B cell (primary cell): ENCODE measurements at regions not wholly inside any gene's neighbourhood (a gene's known extent, or its start where the extent isn't known, plus 50 kb on each side); places are given as distances from the start of the nearest gene placed in this dataset.

ENCODE experiments used
- CTCF ChIP-seq: fragments of 200-600 bp; IDR thresholded peaks from one replicate; pipeline ENCODE4 v1.8.0; 2022; ENCODE audit warnings: antibody characterized with exemption, mild to moderate bottlenecking
- EZH2 ChIP-seq: IDR thresholded peaks from 2 replicates; pipeline ENCODE4 v1.6.1; 2012; ENCODE audit warnings: borderline replicate concordance, low read depth, mild to moderate bottlenecking, moderate library complexity, low read length; ENCODE audit not compliant: insufficient read depth, poor library complexity, severe bottlenecking

- TF ChIP-seq CTCF (no peak), EZH2 (no peak)
Observed at GRCh38 chr10:9299966-9300365, 1245.5 kb downstream of the GATA3 start.
